H7 (cell line): ENCODE measurements at regions not wholly inside any gene's neighbourhood (a gene's known extent, or its start where the extent isn't known, plus 50 kb on each side); places are given as distances from the start of the nearest gene placed in this dataset.

Experiments
- DNase-seq: peaks from one replicate; pipeline ENCODE4 v3.0.0; 2012
- H3K27me3 ChIP-seq: 2 replicates; pipeline ENCODE4 v1.6.0; 2011; ENCODE audit warnings: mild to moderate bottlenecking, low read length; ENCODE audit not compliant: control insufficient read depth, insufficient read depth
- H3K36me3 ChIP-seq: replicated peaks from 2 replicates; pipeline ENCODE4 v1.5.1; 2011; ENCODE audit warnings: low read length; ENCODE audit not compliant: control insufficient read depth, insufficient read depth
- H3K4me3 ChIP-seq: 2 replicates; pipeline ENCODE4 v1.5.1; 2011; ENCODE audit warnings: low read depth, mild to moderate bottlenecking, control low read depth, low read length, moderate library complexity; ENCODE audit not compliant: insufficient read depth

DNA sequence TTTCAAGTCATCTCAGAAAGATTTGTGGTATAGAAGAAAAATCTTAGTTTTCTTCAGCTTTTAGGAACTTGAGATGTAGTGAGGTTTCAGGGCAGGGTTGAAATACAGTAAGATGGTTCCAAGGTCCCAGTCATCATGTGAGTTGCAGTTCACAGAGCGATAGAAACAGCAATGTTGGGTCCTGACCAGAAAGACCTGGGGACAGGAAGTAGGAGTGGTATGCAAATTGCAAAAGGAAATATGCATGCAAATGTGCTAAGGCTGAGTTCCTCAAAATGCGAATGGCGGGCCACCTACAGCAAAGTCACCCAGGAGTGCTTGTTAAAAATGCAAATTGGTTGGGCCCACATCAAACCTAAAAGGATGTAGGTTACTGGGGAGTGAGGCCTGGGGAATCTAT lies 1032.7 kb upstream of the TENM4 start:
- H3K4me3 ChIP-seq, result no peak overlapping the region
- no peaks in the 10 kb centered on the region for H3K36me3 ChIP-seq
- peak; percentile 3 for DNase-seq
- no peaks in the 10 kb centered on the region for H3K27me3 ChIP-seq

DNA sequence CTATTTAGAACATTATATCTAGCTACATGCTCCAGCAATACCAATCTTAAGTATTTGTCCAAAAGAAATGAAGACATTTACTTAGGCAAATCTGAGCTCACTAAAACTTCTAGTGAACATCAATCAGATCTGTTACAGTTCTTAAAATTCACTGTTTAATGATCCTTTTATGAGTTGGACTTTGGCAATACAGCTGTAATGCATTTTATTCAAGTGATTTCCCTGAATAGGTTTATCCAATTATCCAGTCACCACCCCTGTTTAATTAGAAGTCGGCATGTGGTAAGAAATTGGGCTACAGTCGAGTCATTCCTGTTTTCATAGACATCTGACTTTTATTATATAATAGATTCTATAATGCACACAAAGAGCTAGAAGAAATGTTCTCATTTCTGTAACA lies 1029.0 kb upstream of the TENM4 start:
- DNase-seq, result no peak
- Histone ChIP-seq H3K36me3 (no peaks in the 10 kb centered on the region), H3K4me3 (no peak overlapping the region), H3K27me3 (no peaks in the 10 kb centered on the region)

DNA sequence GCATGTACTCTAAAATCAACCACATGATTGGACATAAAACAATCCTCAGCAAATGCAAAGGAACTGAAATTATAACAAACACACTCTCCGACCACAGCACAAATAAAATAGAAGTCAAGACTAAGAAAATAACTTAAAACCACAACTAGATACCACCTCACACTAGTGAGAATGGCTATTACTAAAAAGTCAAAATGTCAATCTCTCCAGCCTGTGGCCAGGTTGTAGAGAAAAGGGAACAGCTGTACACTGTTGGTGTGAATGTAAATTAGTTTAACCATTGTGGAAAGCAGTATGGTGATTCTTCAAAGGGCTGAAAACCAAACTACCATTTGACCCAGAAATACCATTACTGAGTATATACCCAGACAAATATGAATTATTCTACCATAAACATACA lies 1025.7 kb upstream of the TENM4 start:
- DNase-seq, result no peak

DNA sequence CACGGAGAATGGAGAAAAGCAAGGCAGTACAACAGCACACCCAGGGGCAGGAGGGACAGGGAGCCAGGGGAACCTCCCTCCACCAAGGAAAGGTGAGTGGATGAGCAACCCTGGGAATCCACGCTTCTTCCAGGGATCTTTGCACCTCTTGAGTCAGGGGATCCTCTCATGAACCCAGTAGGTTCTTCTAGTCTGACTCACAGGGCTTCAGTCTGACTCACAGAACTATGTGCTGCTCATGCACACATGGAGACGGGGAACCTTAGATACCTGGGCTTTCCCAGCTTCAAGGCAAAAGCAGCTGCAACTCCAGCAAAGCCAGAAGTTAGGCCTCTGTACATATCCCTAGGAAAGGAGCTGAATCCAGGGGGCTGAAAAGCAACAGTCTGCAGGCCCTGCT lies 1021.4 kb upstream of the TENM4 start:
- H3K27me3 ChIP-seq, result no peaks in the 10 kb centered on the region
- H3K4me3 ChIP-seq, result no peak overlapping the region
- DNase-seq, result no peak
- no peaks in the 10 kb centered on the region for H3K36me3 ChIP-seq

More for the DNA sequence above, 1025.7 kb upstream of the TENM4 start:
- Histone ChIP-seq H3K4me3 (no peak overlapping the region), H3K27me3 (no peaks in the 10 kb centered on the region), H3K36me3 (no peaks in the 10 kb centered on the region)

DNA sequence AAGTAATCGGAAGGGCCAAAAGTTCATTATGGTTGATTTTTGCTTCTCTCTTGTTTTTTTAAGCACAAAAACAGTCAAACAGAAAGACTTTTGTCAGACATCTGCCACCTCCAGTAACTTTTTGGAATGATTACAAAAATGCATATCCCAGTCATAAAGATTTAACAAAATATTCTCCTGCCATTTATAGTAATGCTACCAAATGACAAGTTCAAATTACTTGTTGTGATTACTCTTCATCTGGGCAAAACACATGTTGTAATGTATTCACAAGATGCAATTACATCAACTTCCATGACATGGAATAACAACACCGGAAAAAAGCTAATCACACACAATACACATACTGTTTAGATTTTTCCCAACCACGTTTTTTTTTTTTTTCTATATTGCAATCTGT lies 1017.5 kb upstream of the TENM4 start:
- H3K36me3 ChIP-seq, result no peaks in the 10 kb centered on the region
- H3K27me3 ChIP-seq, result no peaks in the 10 kb centered on the region
- DNase-seq, result no peak
- no peak overlapping the region for H3K4me3 ChIP-seq

DNA sequence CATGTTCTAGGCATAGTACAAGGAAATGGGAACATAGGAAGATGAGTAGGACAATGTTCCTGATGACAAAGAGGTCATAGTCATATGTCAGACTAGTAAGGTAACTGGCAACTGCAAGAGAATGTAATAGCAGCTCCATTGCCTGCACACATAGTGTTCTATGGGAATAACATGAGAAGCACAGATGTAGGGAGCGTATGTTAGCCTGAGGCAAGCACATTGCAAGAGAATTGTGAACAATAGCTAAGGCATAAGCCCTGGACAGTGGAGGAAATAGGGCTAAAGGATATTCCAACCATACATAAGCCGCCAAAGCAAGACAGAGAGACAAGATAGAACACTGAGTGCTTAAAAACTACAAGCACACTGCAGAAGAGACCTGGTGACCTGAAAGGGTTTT lies 1017.0 kb upstream of the TENM4 start:
- Histone ChIP-seq H3K27me3 (no peaks in the 10 kb centered on the region), H3K36me3 (no peaks in the 10 kb centered on the region), H3K4me3 (no peak overlapping the region)
- no peak for DNase-seq

DNA sequence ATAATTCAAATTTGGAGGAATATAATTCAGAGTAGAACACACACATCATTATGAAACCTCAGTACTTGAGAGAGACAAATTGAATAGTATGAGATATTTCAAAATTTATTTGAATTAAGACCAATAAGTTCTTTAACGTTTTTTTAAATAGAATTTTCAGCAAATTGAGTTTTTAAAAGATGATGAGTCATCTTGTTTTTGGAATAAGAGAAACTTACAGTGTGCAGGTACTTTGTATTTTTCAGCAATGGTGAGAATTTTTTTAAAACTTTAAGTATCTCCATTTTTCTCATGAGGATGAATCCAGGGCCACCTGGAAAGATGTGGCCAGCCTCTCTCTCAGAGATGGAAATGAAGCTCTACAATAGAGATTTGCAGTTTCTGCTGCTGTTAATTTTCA lies 1015.0 kb upstream of the TENM4 start:
- no peak overlapping the region for H3K4me3 ChIP-seq
- DNase-seq, result no peak
- H3K27me3 ChIP-seq, result no peaks in the 10 kb centered on the region
- H3K36me3 ChIP-seq, result no peaks in the 10 kb centered on the region

DNA sequence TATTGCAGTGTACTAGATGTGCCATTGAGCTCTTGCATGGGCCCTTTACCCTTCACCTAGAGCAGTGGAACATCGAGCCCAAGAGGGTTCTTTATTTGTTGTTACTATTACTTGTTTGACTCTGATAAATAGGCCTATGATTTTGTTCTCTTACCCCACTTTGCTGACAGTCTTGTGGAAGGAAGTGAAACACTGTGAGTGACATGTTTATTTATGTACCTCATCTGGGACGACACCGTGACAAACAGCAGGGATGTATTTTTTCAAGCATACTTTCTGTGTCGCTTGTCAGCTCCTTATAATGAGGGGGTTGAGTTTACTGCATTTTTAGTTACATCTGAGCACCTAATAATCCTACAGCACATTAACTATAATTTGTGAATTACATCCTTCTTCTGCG lies 1010.3 kb upstream of the TENM4 start:
- Histone ChIP-seq H3K4me3 (no peak overlapping the region), H3K36me3 (no peaks in the 10 kb centered on the region), H3K27me3 (no peaks in the 10 kb centered on the region)
- DNase-seq, result no peak

DNA sequence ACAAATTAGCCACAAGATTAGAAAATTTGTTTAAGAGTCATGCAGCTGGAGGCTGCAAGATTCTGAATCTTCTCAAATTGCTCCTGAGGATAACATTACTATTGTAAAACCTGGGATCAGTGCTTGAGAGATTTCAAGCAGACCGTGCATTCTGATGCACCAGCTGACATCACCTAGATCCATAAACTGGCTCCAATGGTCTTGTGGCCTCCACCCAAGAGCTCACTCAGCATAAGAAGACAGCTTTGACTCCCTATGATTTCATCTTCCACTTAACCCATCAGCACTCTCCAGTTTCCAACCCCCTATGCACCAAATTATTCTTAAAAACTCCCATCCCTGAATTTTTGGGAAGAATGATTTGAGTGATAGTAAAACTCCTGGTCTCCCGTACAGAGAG lies 1007.9 kb upstream of the TENM4 start:
- no peaks in the 10 kb centered on the region for H3K36me3 ChIP-seq
- H3K27me3 ChIP-seq, result no peaks in the 10 kb centered on the region
- no peak for DNase-seq
- H3K4me3 ChIP-seq, result no peak overlapping the region

DNA sequence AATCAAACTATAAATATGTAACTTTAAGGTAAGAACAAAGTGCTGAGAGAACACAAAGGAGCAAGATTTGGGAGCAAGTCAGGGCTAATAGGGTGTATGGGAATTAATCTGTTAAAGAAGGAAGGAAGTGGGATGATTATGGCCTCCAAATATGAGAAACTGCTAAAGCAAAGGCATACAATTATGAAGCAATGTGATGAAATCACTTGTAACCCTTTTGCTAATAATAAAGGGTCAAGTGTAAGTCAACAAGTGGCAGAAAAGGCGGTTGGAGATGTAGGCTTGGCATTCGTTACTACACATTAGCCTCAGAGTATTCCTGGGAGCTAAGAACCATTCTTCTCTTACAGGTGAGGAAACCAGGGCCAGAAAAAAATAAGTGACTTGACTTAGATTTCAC lies 1002.3 kb upstream of the TENM4 start:
- H3K4me3 ChIP-seq, result no peak overlapping the region
- H3K27me3 ChIP-seq, result no peaks in the 10 kb centered on the region
- no peaks in the 10 kb centered on the region for H3K36me3 ChIP-seq
- no peak for DNase-seq

DNA sequence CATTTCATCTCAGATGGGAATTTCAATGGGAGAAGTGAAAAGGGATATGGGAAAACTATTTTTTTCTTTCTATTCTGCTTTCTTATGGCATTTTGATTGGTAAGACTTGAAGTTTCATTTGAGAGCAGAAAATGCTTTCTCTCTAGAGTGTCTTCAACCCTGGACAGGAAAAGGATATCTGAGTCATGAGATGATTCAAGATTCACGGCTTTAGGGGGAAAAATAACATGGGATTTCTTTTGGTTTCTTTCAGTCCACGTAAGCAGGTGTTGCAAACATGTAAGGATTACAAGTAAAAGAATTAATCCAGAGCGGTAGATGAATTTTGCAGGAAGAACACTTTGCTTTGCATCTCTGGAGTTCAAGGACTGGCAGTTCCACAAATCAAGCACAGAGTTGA lies 1001.0 kb upstream of the TENM4 start:
- Histone ChIP-seq H3K4me3 (no peak overlapping the region), H3K36me3 (no peaks in the 10 kb centered on the region), H3K27me3 (no peaks in the 10 kb centered on the region)
- DNase-seq, result no peak

DNA sequence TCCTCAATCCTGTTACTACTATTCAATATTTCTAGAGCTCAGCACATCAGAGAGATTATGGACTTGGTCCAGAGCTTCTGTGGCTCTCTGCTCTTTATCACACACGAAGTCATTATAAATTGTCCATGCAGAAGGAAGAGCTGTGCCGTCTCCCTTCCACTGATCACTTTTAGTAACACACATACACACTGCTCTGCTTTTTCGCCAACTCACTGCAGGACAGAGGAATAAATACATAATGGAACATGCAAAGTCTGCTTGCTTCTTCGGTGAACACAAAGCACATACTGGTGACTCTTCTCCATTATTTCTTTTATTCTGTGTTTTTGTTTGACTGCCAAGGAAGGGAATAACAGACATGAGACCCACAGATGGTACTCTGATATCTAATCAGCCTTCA lies 1000.0 kb upstream of the TENM4 start:
- Histone ChIP-seq H3K36me3 (no peaks in the 10 kb centered on the region), H3K27me3 (no peaks in the 10 kb centered on the region), H3K4me3 (no peak overlapping the region)
- DNase-seq, result no peak

DNA sequence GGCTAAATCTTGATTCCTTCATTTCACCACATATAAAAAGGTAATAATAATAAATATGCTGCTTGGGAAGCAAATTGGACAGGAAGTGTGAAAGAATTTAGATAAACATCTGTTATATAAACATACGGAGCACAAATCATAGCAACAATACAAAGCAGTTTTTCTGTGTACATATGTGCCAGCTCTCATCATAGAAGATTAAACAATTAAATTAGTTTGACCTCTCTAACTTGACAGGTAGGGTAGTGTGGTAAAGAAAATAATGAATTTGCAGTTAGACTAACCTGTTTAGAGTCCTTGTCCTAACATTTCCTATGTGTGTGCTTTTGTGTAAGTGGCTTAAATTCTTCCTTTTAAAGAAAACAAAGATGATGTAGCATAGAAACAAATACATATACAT lies 995.7 kb upstream of the TENM4 start:
- DNase-seq, result no peak
- no peaks in the 10 kb centered on the region for H3K27me3 ChIP-seq
- H3K4me3 ChIP-seq, result no peak overlapping the region
- no peaks in the 10 kb centered on the region for H3K36me3 ChIP-seq

DNA sequence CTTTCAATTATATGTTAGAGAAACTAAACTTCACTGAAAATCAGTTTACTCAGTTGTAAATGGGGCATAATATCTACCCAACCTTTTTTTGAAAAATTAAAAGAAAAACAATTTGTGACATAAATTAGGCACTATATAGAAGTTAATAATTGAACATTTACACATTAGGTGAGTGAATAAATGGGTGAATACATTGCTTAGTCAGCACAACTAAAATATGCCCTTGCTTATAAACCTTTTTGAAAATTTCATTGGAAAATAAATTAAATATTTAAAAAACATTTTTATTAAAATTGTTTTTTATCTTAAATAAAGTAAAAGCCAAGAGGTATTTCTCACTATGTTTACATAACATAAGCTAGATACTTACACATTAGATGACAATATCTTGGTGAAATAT lies 994.5 kb upstream of the TENM4 start:
- H3K27me3 ChIP-seq, result no peaks in the 10 kb centered on the region
- DNase-seq, result no peak
- no peak overlapping the region for H3K4me3 ChIP-seq
- H3K36me3 ChIP-seq, result no peaks in the 10 kb centered on the region

DNA sequence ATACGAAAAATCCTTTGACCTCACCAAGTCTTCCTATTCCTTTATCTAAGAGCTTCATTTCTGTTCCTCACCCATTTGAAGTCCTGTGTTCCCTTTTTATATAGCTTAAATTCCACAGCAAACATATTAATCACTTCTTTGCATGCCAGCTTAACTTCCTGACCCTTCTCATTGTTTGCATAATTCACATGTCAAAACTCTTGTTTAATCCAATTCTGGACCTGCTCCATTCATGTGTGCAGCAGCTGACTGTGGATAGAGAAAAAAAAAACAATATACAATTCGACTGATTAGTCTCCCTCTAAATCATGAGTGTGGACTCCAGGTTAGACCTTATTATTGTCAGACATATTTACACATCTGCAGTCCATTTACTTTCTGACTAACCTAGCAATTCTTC lies 991.2 kb upstream of the TENM4 start:
- no peak for DNase-seq
- no peak overlapping the region for H3K4me3 ChIP-seq
- no peaks in the 10 kb centered on the region for H3K27me3 ChIP-seq
- no peaks in the 10 kb centered on the region for H3K36me3 ChIP-seq

DNA sequence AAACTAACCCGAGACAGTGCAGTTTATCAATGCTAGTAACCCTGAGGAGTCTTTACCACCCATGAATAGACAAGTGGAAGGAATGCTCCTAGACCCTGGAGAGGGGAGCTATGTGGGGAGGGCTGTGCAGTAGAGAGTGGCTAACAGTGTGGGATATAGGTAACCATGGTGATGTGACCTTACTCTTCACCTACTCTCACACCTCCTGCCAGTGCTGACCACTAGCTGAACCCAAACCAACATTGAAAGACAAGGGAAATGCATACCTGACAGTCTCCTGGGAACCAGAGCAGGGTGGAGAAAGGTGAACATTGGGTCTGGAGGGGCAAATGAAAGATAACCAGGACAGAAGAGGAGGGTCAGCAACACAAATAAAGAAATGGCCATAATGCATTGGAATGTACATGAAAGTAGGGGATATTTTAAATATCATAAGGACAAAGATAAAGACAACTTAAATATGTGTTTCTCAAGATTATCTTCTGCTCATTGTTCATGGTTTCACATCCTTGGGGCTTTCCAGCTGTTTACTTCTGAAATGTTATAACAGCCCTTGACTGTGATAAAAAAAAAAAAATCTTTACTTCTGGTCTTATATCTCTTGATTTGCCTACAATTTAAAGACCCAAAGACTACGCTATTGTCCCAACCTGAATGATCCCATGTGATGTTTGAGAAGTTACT lies 983.3 kb upstream of the TENM4 start:
- Histone ChIP-seq H3K36me3 (no peaks in the 10 kb centered on the region), H3K4me3 (no peak overlapping the region), H3K27me3 (no peaks in the 10 kb centered on the region)
- DNase-seq, result no peak
